GM21619 (cell line): ENCODE measurements at regions not wholly inside any gene's neighbourhood (a gene's known extent, or its start where the extent isn't known, plus 50 kb on each side); places are given as distances from the start of the nearest gene placed in this dataset.

ENCODE experiments used
- ATAC-seq: cut with Tn5 transposase; IDR thresholded peaks from one replicate; pipeline ENCODE4 v1.9.1; 2021; ENCODE audit not compliant: unreplicated experiment

DNA sequence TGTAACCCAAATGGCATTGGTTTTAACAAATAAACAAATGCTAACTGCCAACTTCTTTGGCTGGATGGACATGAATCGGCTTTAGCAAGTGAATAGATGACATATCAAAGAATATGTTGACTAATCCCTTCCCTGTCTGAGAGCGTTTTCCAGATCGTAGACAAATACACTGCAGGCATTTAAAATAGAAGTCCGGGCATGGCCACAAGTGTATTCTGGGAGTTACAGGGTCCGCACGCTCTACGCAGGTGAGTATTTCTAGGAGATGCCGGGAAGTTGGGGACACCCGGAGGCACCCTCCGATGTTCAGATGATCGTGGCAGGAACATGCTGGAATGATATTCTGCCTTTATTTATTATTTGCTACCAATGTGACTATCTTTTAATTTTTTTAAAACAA lies 53.2 kb upstream of the ZNF536 start:
- no peak for ATAC-seq

DNA sequence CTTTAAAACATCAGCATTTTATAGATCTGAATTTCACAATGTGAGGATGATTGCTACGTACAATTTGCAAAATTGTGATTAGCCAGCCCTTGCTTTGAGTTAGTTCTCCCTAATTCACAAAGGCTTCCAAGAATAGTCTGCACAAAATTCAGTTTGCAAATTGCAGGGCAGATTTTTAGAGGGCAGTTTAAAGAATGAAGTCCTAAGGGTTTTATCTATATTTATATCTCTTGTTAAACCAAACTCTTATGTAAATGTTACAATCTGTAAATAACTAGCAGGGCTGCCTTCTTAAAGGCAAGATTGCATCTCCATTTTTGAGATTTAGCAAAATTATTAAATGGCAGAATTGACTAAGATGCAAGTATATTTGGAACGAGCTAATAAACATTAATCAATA lies 52.8 kb upstream of the ZNF536 start:
- no peak for ATAC-seq

DNA sequence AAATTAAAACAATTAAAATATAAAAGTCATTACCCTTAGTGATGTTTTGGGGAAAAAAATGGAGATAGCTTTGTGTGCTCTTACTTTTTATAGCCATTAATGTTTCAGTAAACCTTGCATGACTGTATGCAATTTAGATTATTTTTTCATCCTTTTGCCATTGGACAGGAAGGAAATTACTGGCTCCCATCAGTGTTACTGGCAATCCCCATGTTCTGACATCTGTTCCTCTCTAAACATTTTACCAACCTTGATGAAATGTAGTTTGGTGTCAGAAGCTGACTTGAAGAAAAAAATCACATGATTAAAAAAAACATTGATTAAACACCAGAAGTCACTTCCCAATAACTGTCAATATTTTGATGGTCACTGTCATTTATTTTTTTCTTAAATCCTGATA lies 52.3 kb upstream of the ZNF536 start:
- ATAC-seq = no peak

DNA sequence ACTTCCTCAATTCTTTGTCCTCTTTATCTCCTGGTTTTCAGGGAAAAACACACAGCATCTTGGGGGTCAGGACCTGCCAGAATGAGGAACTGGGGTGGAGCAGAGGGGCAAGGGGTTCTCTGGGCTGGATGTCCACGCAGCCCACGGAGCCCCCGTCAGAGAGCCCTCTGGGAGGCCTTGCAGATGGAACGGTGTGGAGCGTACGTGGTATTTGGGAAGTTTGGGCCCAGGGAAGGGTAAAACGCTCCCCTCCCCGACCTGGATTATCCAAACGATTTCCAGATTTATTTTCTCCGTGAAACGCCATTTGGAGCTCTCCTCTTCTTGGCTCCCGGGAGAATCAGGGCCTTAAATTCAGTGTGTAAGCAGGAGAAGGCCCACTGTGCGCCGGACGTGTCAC lies 51.7 kb upstream of the ZNF536 start:
- no peak for ATAC-seq

DNA sequence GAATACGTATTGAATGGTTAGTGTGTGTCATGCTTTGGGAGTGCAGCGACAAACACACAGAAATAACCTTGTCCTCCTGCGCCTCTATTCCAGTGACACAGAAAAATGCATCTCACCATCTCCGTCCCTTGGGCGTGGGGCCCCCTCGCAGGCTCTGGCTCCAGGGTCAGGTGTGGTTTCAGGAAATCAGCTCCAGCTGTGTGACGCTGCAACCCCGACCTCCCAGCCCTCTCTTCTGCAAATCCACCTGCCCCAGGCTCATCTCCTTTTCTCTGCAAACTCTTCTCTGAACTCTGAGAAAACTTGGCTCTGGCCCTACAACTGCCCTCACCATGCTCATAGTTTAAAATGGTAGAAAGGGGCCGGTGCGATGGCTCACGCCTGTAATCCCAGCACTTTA lies 51.3 kb upstream of the ZNF536 start:
- no peak for ATAC-seq
